ENCODE measurements at regions not wholly inside any gene's neighbourhood (a gene's known extent, or its start where the extent isn't known, plus 50 kb on each side); places are given as distances from the start of the nearest gene placed in this dataset.

- no peak for DNase-seq (ENCODE audit: low read depth in 2 of 2, low spot score in 1 of 2)
These were observed 80.0 kb downstream of the S1PR1 start for GRCh38 chr1:101316799-101317198.

GRCh38 chr1:101317590-101317989, 80.8 kb downstream of the S1PR1 start:
- no peak for DNase-seq (ENCODE audit: low read depth in 2 of 2, low spot score in 1 of 2)

GRCh38 chr1:101323535-101323934, 86.7 kb downstream of the S1PR1 start:
- no peak for DNase-seq (ENCODE audit: low read depth in 2 of 2, low spot score in 1 of 2)

- no peak for DNase-seq (ENCODE audit: low read depth in 2 of 2, low spot score in 1 of 2)
These were observed 88.3 kb downstream of the S1PR1 start for GRCh38 chr1:101325144-101325543.

GRCh38 chr1:101330427-101331130, 93.8 kb downstream of the S1PR1 start:
- DNase-seq (ENCODE audit: low read depth in 2 of 2, low spot score in 1 of 2): no peak

- DNase-seq (ENCODE audit: low read depth in 2 of 2, low spot score in 1 of 2): no peak
These were observed 95.0 kb downstream of the S1PR1 start for GRCh38 chr1:101331794-101332193.

GRCh38 chr1:101332633-101333032, 95.8 kb downstream of the S1PR1 start:
- no peak for DNase-seq (ENCODE audit: low read depth in 2 of 2, low spot score in 1 of 2)

GRCh38 chr1:101333186-101333585, 96.4 kb downstream of the S1PR1 start:
- DNase-seq (ENCODE audit: low read depth in 2 of 2, low spot score in 1 of 2): no peak

GRCh38 chr1:101337968-101338367, 101.1 kb downstream of the S1PR1 start:
- DNase-seq (ENCODE audit: low read depth in 2 of 2, low spot score in 1 of 2): no peak

- DNase-seq (ENCODE audit: low read depth in 2 of 2, low spot score in 1 of 2): peak in 1 of 2 donors; percentile 1
These were observed 102.1 kb downstream of the S1PR1 start for GRCh38 chr1:101338714-101339430.

- no peak for DNase-seq (ENCODE audit: low read depth in 2 of 2, low spot score in 1 of 2)
These were observed 107.9 kb downstream of the S1PR1 start for GRCh38 chr1:101344745-101345144.

GRCh38 chr1:101346419-101346818, 109.6 kb downstream of the S1PR1 start:
- no peak for DNase-seq (ENCODE audit: low read depth in 2 of 2, low spot score in 1 of 2)

GRCh38 chr1:101356013-101356412, 119.2 kb downstream of the S1PR1 start:
- DNase-seq (ENCODE audit: low read depth in 2 of 2, low spot score in 1 of 2): no peak

- DNase-seq (ENCODE audit: low read depth in 2 of 2, low spot score in 1 of 2): no peak
These were observed 120.0 kb downstream of the S1PR1 start for GRCh38 chr1:101356604-101357443.

GRCh38 chr1:101357444-101357986, 120.7 kb downstream of the S1PR1 start:
- DNase-seq (ENCODE audit: low read depth in 2 of 2, low spot score in 1 of 2): peak; percentile 15 to 38

- DNase-seq (ENCODE audit: low read depth in 2 of 2, low spot score in 1 of 2): no peak
These were observed 123.7 kb downstream of the S1PR1 start for GRCh38 chr1:101360506-101360905.

GRCh38 chr1:101363891-101364318, 127.1 kb downstream of the S1PR1 start:
- no peak for DNase-seq (ENCODE audit: low read depth in 2 of 2, low spot score in 1 of 2)

- no peak for DNase-seq (ENCODE audit: low read depth in 2 of 2, low spot score in 1 of 2)
These were observed 127.7 kb downstream of the S1PR1 start for GRCh38 chr1:101364370-101365120.

GRCh38 chr1:101365186-101365585, 128.4 kb downstream of the S1PR1 start:
- DNase-seq (ENCODE audit: low read depth in 2 of 2, low spot score in 1 of 2): no peak

GRCh38 chr1:101365878-101366277, 129.1 kb downstream of the S1PR1 start:
- no peak for DNase-seq (ENCODE audit: low read depth in 2 of 2, low spot score in 1 of 2)

Data from stimulated activated CD8-positive, alpha-beta memory T cell treated with anti-CD3 and anti-CD28 coated beads, Interleukin-4, amount 100 ng/mL, for 4 hours (primary cell).